EL (cell line): ENCODE measurements at regions not wholly inside any gene's neighbourhood (a gene's known extent, or its start where the extent isn't known, plus 50 kb on each side); places are given as distances from the start of the nearest gene placed in this dataset.
"Not testable (repeated sequence)": the region's sequence is repeated elsewhere in the genome, so short reads cannot be mapped to it uniquely, and the experiment has no call there.

Experiments used
- DNase-seq: peaks from one replicate; pipeline ENCODE4 v3.0.0-alpha.2; 2016

GRCh38 chr4:12028258-12028657 lies 599.6 kb upstream of the HS3ST1 start:
- no peak for DNase-seq

- no peak for DNase-seq
Observed at GRCh38 chr4:12022409-12022808, 593.7 kb upstream of the HS3ST1 start.

- no peak for DNase-seq
Observed at GRCh38 chr4:12016729-12017128, 588.0 kb upstream of the HS3ST1 start.

GRCh38 chr4:12005471-12005870 lies 576.8 kb upstream of the HS3ST1 start:
- no peak for DNase-seq

- not testable (repeated sequence) for DNase-seq
Observed at GRCh38 chr4:11996581-11996980, 567.9 kb upstream of the HS3ST1 start.

GRCh38 chr4:11976726-11977263 lies 548.1 kb upstream of the HS3ST1 start:
- DNase-seq = no peak

GRCh38 chr4:11973270-11973669 lies 544.6 kb upstream of the HS3ST1 start:
- no peak for DNase-seq

- DNase-seq = no peak
Observed at GRCh38 chr4:11970754-11971153, 542.1 kb upstream of the HS3ST1 start.

- DNase-seq = no peak
Observed at GRCh38 chr4:11966782-11967181, 538.1 kb upstream of the HS3ST1 start.

GRCh38 chr4:11954093-11954492 lies 525.4 kb upstream of the HS3ST1 start:
- no peak for DNase-seq

GRCh38 chr4:11949355-11949754 lies 520.7 kb upstream of the HS3ST1 start:
- DNase-seq = no peak

- DNase-seq = not testable (repeated sequence)
Observed at GRCh38 chr4:11947629-11948028, 518.9 kb upstream of the HS3ST1 start.

GRCh38 chr4:11937941-11938340 lies 509.2 kb upstream of the HS3ST1 start:
- DNase-seq = no peak

GRCh38 chr4:11931266-11931820 lies 502.6 kb upstream of the HS3ST1 start:
- no peak for DNase-seq

GRCh38 chr4:11929080-11929479 lies 500.4 kb upstream of the HS3ST1 start:
- DNase-seq = no peak

- DNase-seq = no peak
Observed at GRCh38 chr4:11919316-11919715, 490.6 kb upstream of the HS3ST1 start.

GRCh38 chr4:11914406-11914805 lies 485.7 kb upstream of the HS3ST1 start:
- DNase-seq = no peak

- no peak for DNase-seq
Observed at GRCh38 chr4:11912886-11913285, 484.2 kb upstream of the HS3ST1 start.

GRCh38 chr4:11910812-11911211 lies 482.1 kb upstream of the HS3ST1 start:
- DNase-seq = no peak

GRCh38 chr4:11908712-11909111 lies 480.0 kb upstream of the HS3ST1 start:
- no peak for DNase-seq

- no peak for DNase-seq
Observed at GRCh38 chr4:11908205-11908604, 479.5 kb upstream of the HS3ST1 start.

GRCh38 chr4:11904846-11905739 lies 476.4 kb upstream of the HS3ST1 start:
- no peak for DNase-seq

- no peak for DNase-seq
Observed at GRCh38 chr4:11904117-11904535, 475.4 kb upstream of the HS3ST1 start.

GRCh38 chr4:11901089-11901488 lies 472.4 kb upstream of the HS3ST1 start:
- no peak for DNase-seq
